ENCODE measurements at regions not wholly inside any gene's neighbourhood (a gene's known extent, or its start where the extent isn't known, plus 50 kb on each side); places are given as distances from the start of the nearest gene placed in this dataset.

DNA sequence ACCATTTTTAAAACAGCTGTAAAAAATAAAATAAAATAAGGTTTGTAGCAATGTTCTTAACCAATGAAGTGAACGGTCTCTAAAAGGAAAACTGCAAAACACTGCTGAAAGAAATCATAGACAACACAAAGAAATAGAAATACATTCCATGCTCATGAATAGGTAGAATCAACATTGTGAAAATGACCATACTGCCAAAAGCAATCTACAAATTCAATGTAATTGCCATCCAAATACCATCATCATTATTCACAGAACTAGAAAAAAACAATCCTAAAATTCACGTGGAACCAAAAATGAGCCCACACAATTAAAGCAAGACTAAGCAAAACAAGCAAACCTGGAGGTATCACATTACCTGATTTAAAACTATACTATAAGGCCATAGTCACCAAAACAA lies 67.6 kb upstream of the RGMB start:
- no peak for DNase-seq

- no peak for DNase-seq
Observed at GRCh38 chr5:98709681-98710080, 63.8 kb upstream of the RGMB start.

DNA sequence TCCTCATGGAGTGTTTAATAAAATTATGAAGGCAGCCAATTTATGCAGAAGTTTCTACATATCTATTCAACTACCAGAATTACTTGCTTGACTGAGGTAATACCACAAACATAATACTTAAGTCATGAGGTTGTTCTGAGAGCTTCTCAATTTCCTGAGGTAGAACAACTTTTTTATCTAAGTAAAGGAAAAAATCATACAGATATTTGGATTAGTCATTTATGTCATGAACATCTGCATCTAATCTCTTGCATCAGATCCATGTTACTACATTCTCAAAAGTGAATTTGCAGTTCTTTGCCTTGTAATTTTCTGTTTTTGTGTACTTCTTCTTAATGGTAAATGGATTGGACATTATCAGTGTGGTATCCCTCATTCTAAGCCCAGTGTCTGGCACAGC lies 60.4 kb upstream of the RGMB start:
- DNase-seq = no peak

- no peak for DNase-seq
Observed at GRCh38 chr5:98713856-98714255, 59.6 kb upstream of the RGMB start.

- no peak for DNase-seq
Observed at GRCh38 chr5:98714710-98715288, 58.7 kb upstream of the RGMB start.

DNA sequence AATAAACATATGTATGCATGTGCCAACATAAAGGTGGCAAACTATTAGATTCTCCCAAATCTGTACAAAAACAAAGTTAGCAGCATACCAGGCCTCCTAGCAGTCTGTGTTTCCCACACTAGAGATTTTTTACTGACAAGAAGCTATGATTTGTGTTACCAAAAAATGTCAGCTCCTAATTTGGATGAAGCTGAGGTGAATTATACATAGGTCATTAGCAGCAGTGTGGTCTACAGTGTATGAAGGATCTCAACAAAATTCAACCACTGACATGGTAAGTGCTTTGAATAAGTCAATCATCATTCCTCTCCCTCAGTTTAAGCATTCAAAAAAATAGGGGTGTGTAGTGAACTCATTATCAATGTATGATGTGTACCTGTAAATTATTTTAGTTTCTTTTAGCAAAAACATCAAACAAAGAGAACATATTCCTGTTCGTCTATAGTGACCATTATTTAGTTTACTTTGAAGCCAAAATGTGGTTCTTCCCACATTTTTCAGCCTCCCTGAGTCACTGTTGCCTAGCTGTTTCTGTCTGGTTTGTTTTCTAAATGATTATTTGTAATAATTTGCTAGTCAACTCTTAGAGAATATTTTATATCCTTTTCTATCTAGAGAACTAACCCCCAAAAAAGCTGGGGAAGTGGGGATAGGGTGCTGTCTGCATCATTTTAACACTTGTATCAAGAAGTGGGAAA lies 52.1 kb upstream of the RGMB start:
- no peak for DNase-seq

- no peak for DNase-seq
Observed at GRCh38 chr5:98722188-98722587, 51.3 kb upstream of the RGMB start.

- no peak for DNase-seq
Observed at GRCh38 chr5:98723061-98723460, 50.4 kb upstream of the RGMB start.

All from right kidney (tissue), 1 donor.